Fibroblast of upper back skin (primary cell): ENCODE measurements at regions not wholly inside any gene's neighbourhood (a gene's known extent, or its start where the extent isn't known, plus 50 kb on each side); places are given as distances from the start of the nearest gene placed in this dataset.
"Not testable (repeated sequence)": the region's sequence is repeated elsewhere in the genome, so short reads cannot be mapped to it uniquely, and the experiment has no call there.

Experiments
- DNase-seq: peaks from one replicate; pipeline ENCODE4 v3.0.0-alpha.2; 2013

GRCh38 chr10:2887391-2888070 is 179.8 kb upstream of the PFKP start:
- no peak for DNase-seq

GRCh38 chr10:2886662-2887061 is 180.7 kb upstream of the PFKP start:
- DNase-seq: no peak

DNA sequence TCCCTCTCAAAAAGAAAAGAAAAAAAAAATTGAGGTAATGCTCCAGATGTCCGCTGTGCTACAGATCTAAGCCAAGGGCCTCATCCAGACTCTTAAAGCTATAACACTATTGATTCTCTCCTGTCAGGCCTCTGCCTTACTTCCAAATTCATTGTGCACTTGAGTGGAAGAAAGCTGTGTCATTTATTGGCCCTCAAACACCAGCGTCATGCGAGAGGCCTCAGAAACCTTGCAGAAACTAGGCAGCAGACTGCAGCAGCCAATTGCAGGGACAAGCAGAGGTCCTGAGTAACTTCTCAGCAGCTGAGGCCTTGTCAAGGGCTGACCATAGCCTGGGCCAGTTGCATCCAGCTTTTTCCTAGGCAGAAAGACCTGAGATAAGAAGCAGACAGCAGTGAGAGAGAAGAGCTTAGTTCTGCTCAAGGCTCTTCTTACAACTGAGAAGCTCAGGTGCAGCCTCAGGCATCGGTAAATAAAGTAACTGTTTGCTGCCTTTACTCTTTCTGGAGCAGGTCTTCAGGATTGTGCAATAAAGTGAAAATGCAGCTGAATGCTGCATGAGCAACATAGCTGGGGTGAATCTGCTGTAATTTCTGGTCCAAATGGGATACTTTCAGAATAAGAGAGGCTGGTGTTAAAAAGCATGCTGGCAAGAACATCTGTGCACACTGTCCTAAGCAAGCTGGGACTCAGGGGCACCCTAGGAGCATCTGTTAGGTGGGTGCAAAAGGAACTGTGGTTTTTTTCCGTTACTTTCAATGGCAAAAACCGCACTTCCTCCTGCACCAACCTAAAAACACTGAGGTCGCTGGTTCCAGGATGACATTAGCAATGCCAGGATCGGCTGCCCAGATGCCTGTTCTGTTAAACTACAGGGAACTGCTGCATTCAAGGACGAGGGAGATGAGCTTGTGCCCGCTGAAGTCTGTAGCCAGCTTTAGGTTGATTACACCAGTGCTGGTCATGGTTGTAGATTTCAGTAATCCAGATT is 181.8 kb upstream of the PFKP start:
- no peak for DNase-seq

- not testable (repeated sequence) for DNase-seq
Observed at GRCh38 chr10:2883983-2884540, 183.3 kb upstream of the PFKP start.

- no peak for DNase-seq
Observed at GRCh38 chr10:2883238-2883637, 184.1 kb upstream of the PFKP start.

GRCh38 chr10:2882628-2883027 is 184.7 kb upstream of the PFKP start:
- DNase-seq: peak; percentile 44

- DNase-seq: no peak
Observed at GRCh38 chr10:2881720-2882620, 185.4 kb upstream of the PFKP start.

DNA sequence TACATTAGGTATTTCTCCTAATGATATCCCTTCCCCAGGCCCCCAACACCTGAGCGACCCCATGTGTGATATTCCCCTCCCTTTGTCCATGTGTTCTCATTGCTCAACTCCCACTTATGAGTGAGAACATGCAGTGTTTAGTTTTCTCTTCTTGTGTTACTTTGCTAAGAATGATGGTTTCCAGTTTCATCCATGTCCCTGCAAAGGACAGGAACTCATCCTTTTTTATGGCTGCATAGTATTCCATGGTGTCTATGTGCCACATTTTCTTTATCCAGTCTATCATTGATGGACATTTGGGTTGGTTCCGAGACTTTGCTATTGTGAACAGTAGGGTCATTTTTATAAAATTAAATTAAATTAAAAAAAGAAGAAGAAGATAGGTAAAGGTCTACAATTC is 187.3 kb upstream of the PFKP start:
- not testable (repeated sequence) for DNase-seq

DNA sequence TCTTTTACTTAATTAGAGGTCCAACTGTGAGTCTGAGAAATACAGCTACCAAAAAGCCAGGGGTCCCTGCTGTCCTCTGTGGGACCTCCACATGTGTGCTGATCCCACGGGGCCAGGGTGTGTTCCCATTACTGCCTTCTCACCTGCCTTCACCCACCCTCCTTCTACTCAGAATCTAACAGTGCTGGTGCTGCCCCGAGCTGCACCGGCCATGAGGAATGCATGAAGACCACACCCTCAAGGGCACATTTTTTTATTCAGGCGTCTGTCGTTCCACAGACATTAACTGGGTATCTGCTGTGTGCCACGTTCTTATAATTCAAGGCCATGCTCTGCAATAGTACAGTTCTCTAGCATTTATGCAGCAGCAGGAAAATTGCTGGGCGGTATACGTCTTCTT is 188.5 kb upstream of the PFKP start:
- no peak for DNase-seq

DNA sequence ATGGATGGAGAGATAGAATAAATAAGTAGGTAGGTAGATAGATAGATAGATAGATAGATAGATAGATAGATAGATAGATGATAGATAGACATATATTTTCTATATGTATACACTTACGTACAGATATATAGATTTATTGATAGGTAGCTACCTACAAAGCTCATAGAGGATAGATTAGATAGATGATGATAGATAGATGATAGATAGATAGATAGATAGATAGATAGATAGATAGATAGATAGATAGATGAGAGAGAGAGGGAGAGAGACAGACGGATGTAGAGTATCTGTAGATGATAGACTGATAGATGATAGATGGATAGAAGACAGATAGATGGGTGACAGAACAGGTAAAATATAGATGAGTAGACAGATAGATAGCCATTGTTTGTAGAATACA is 191.3 kb upstream of the PFKP start:
- no peak for DNase-seq

GRCh38 chr10:2874963-2875362 is 192.4 kb upstream of the PFKP start:
- DNase-seq: no peak

DNA sequence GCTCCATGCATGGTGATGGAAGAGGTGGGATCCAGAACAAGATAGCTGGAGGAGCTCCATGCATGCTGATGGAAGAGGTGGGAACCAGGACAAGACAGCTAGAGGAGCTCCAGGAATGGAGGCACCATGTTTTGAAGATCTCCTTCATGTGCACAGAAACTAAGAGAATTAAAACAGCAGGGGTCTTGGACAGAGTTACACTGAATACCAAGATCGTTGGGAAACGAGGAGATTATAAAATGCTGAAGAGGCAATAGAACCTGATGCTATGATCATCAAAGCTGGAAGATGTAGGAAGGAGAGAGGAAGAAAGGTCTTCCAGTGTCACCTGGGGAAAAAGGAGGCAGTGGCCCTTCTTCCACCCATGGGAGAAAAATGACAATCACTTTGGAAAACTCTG is 193.6 kb upstream of the PFKP start:
- no peak for DNase-seq

DNA sequence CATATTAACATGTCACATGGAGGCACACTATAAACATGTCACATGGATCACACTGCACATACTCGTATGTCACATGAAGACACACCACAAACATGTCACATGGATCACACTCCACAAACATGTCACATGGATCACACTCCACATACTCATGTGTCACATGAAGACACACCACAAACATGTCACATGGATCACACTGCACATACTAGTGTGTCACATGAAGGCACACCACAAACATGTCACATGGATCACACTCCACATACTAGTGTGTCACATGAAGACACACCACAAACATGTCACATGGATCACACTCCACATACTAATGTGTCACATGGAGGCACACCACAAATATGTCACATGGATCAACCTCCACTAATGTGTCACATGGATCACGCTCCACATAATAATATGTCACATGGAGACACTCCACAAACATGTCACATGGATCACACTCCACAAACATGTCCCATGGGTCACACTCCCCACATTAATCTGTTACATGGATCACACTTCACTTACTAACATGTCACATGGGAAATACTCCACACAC is 195.6 kb upstream of the PFKP start:
- DNase-seq: no peak

DNA sequence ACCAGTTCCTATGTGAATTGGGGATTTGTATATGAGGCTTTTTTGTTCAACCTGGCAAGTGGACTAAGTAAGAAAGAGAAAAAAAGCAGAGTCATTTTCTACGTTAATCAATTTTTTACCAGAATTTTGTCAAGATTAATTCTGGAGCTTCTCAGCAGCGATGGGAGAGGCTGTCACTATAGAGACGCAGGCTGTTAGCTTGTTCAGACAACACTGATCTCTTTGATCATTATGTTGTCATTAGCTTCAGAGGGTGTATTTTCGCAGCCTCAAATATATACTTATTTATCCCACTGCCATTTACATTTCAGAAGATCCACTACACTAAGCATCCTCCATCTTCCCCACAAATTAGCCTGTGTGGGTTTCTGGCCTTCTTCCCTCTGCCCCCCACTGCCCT is 196.7 kb upstream of the PFKP start:
- DNase-seq: no peak

GRCh38 chr10:2867788-2868299 is 199.5 kb upstream of the PFKP start:
- DNase-seq: no peak

DNA sequence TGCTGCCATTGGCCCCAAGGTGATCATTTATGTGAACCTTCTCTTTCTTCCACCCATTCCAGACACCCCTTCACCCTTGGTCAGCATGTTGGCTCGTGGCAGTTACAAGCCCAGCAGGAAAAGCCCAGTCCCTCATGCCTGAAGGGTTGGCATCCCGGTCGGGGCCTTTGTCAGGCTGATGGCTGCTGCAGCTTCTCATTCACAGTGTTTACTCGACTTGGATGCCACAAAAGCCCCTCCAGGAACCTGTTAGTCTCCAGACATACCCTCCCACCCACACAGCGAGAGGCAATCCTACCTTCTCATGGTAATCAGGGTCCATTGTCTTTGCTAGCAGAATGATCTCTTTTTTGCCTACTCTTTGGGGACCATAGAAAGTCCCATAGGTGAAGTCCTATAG is 200.8 kb upstream of the PFKP start:
- no peak for DNase-seq

- DNase-seq: no peak
Observed at GRCh38 chr10:2861632-2862210, 205.6 kb upstream of the PFKP start.

DNA sequence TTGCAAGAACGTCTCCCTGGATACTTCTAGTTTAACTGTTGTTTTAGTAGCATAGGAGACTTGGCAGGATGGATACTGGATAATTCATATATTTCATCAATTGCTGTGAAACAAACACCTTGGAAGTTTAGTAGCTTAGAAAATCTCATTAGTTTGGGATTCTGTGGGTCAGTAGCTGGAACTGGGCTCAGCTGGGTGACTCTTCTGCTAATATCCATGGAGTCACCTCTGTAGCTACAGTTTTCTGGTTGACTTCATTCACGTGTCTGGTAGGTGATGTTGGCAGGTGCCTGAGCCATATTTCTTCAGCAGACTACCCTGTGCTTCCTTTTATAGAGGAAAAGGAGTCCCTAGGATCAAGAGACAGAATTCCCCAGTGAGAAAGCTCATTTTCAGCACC is 208.9 kb upstream of the PFKP start:
- no peak for DNase-seq

DNA sequence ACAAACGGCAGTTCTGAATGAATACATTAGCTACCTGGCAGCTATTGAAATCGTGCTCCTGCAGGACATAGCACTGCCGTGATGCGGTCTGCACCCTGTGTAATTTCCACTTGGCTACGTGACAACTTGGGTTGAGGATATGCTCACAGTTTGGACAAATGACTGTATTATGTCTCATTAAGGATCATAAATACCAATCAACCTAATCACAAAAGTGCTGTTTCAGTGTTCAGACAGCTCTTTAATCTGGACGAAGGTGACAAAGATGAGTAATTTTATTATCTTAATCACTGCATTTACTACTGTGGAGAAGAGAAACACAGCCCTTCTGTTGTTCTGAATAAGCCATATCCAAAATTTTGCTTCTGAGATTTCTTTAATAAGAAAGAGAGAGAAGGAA is 210.8 kb upstream of the PFKP start:
- no peak for DNase-seq

DNA sequence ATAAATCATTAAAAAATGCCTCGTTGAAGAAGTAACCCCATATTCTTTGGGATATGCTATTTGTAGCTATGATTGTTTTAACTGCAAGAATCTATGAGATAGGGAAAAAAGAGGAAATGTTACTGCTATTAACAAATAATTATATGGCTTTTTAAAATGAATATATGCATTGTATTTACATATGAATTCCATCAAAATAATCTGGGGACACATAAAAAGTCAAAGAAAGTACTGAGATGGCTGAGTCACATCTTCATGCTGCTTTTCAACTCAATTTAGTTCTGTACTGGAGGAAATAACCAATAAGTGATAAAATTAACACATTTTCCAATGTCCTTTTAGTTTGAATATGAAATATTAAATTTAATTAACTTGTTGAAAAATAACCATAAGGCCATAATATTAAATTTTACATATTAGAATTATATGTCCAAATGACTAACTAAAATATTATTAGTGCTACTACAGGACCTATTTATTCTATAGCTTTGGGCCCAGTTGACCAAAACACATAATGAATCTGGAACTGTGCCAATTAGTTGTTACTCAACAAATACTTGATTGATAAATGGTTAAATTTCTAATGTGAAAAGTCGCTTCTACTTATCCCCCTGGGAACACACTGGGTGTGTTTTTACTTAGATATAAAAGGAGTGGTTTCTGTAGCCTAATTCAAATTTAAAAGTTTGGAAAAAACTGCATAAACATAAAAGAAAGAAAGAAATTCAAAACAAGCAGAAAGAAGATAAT is 214.6 kb upstream of the PFKP start:
- no peak for DNase-seq

DNA sequence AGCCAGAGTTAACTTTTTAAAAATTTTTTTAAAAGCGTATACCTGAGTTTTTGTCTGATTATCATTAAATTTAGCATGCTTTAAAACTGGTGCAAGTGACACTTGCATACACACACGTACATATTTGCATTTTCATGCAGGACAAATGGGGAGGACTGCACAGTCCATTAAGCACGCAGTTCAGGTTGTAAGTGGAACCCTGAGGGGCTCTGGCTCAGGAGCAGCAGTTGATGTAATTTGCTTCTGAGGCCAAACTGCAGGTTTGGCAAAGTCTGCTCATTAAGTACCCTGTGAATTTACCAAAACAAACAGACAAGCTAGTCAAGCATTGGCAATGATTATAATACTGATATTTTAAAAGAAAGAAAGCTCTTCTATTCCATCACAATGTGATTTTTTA is 215.8 kb upstream of the PFKP start:
- no peak for DNase-seq
